Breast epithelium (tissue), 4 donors: ENCODE measurements at regions not wholly inside any gene's neighbourhood (a gene's known extent, or its start where the extent isn't known, plus 50 kb on each side); places are given as distances from the start of the nearest gene placed in this dataset.

ENCODE experiments used
- DNase-seq, 2 donors: peaks; one replicate each; pipeline ENCODE4 v3.0.0-alpha.2; 2019; ENCODE audit warnings: low spot score in 2 of 2
- H3K27ac ChIP-seq, 2 donors: fragments of 200-600 bp; sonication (generic) in 1 of 2; one replicate each; pipeline ENCODE4 v1.5.1; 2016 to 2019; ENCODE audit warnings: mild to moderate bottlenecking in 1 of 2
- H3K27me3 ChIP-seq, 2 donors: fragments of 200-600 bp; sonication (generic) in 1 of 2; one replicate each; pipeline versions ENCODE4 v1.5.1 to v1.6.0; 2017 to 2019; ENCODE audit warnings: control low read depth in 1 of 2, mild to moderate bottlenecking in 1 of 2
- H3K36me3 ChIP-seq: fragments of 200-600 bp; one replicate; pipeline ENCODE4 v1.5.1; 2019
- H3K4me1 ChIP-seq, 2 donors: fragments of 200-600 bp; sonication (generic); one replicate each; pipeline ENCODE4 v1.5.1; 2016 to 2019; ENCODE audit warnings: control low read depth in 1 of 2
- H3K4me3 ChIP-seq, 3 donors: fragments of 200-600 bp; sonication (generic); 1 replicate in 2 of 3; 2 replicates in 1 of 3; pipeline ENCODE4 v1.5.1; 2016 to 2019; ENCODE audit warnings: mild to moderate bottlenecking in 3 of 3, moderate library complexity in 2 of 3
- H3K9me3 ChIP-seq, 2 donors: fragments of 200-600 bp; sonication (generic) in 1 of 2; one replicate each; pipeline ENCODE4 v1.5.1; 2016 to 2019; ENCODE audit warnings: control low read depth in 1 of 2
- POLR2A ChIP-seq: fragments of 450-650 bp; IDR thresholded peaks from one replicate; pipeline ENCODE4 v1.6.1; 2016; ENCODE audit warnings: antibody characterized with exemption, mild to moderate bottlenecking, moderate library complexity
- POLR2AphosphoS5 ChIP-seq, 3 donors: sonication (generic); formaldehyde crosslinking; IDR thresholded peaks; one replicate each; pipeline ENCODE4 v1.6.1; 2017; ENCODE audit warnings: antibody characterized with exemption in 3 of 3
- intact Hi-C: fragments of 100-400 bp; cut with DNase I; formaldehyde crosslinking; loops from one replicate; pipeline ENCODE4 v1.15.1; 2023; ENCODE audit warnings: low total_unique reads
- TF ChIP-seq, protein P1 (sequence below), 3 donors: fragments of 450-650 bp; IDR thresholded peaks; one replicate each; pipeline ENCODE4 v1.5.1; 2016 to 2017; ENCODE audit warnings: antibody characterized with exemption in 3 of 3, mild to moderate bottlenecking in 3 of 3, moderate library complexity in 3 of 3

DNA sequence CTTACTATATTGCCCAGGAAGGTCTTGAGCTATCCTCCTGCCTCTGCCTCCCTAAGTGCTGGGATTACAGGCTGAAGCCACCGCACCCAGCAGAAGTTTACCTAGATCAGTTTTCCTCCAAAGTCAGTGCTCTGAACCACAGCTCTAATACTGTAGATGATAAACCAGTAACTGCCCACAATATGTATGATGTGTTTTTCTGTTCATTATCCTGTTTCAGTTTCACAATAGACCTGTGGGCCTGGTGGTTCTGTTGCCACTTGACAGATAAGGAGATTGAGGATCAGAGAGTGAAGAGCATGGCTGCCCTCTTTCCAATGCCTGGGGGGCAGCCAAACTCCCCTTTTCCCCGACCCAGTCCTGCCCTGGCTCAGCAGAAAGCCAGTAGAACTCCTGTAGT, 87.0 kb downstream of the EFNB1 start:
- no peak overlapping the region for H3K27ac ChIP-seq
- no peak for DNase-seq

GRCh38 chrX:68914479-68914946, 85.7 kb downstream of the EFNB1 start:
- H3K27ac ChIP-seq, result no peak overlapping the region

More for the DNA sequence above, 87.0 kb downstream of the EFNB1 start:
- Histone ChIP-seq H3K4me3 (no peak overlapping the region), H3K9me3 (no peaks in the 10 kb centered on the region), H3K4me1 (no peaks in the 10 kb centered on the region), H3K27me3 (peaks cover 0 to 62% of the 10 kb centered on the region in 2 donors), H3K36me3 (no peaks in the 10 kb centered on the region)
- TF ChIP-seq POLR2A, result no peak
- no peak for TF ChIP-seq POLR2AphosphoS5 (IDR thresholded peaks at IDR 0.05)
- TF ChIP-seq, protein P1, sequence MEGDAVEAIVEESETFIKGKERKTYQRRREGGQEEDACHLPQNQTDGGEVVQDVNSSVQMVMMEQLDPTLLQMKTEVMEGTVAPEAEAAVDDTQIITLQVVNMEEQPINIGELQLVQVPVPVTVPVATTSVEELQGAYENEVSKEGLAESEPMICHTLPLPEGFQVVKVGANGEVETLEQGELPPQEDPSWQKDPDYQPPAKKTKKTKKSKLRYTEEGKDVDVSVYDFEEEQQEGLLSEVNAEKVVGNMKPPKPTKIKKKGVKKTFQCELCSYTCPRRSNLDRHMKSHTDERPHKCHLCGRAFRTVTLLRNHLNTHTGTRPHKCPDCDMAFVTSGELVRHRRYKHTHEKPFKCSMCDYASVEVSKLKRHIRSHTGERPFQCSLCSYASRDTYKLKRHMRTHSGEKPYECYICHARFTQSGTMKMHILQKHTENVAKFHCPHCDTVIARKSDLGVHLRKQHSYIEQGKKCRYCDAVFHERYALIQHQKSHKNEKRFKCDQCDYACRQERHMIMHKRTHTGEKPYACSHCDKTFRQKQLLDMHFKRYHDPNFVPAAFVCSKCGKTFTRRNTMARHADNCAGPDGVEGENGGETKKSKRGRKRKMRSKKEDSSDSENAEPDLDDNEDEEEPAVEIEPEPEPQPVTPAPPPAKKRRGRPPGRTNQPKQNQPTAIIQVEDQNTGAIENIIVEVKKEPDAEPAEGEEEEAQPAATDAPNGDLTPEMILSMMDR (IDR thresholded peaks at IDR 0.05), result no peak
- intact Hi-C loops, result loop anchor here (5.0 kb wide), 1 partner anchor 1047 kb away; no protein-coding TSS in a partner anchor

DNA sequence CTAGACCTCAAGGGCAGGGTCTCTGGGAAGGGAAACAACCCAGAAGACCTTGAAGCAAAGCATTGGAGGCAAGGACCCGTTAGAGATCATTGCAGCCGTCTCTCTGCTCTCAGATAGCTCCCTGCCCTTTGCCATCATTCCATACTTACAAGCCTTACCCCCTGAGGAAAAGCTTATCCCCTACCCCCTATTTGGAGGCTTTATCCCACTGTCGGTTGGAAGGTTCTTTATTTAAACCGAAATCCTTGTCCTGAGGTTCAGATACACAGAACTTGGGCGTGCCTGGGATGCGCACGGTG, 84.4 kb downstream of the EFNB1 start:
- H3K36me3 ChIP-seq, result no peaks in the 10 kb centered on the region
- no peak overlapping the region for H3K4me3 ChIP-seq
- intact Hi-C loops, result no loop called here
- no peak for TF ChIP-seq POLR2AphosphoS5 (IDR thresholded peaks at IDR 0.05)
- TF ChIP-seq POLR2A, result no peak
- TF ChIP-seq, protein P1 (IDR thresholded peaks at IDR 0.05), result no peak
- H3K27me3 ChIP-seq, result peaks cover 0 to 68% of the 10 kb centered on the region in 2 donors
- no peak overlapping the region for H3K27ac ChIP-seq
- no peak for DNase-seq
- H3K4me1 ChIP-seq, result no peaks in the 10 kb centered on the region
- no peaks in the 10 kb centered on the region for H3K9me3 ChIP-seq

More at GRCh38 chrX:68914479-68914946, 85.7 kb downstream of the EFNB1 start:
- Histone ChIP-seq H3K4me3 (no peak overlapping the region), H3K27me3 (peaks cover 0 to 72% of the 10 kb centered on the region in 2 donors), H3K9me3 (no peaks in the 10 kb centered on the region), H3K4me1 (no peaks in the 10 kb centered on the region), H3K36me3 (no peaks in the 10 kb centered on the region)
- no peak for DNase-seq
- TF ChIP-seq, protein P1 (IDR thresholded peaks at IDR 0.05), result no peak
- TF ChIP-seq POLR2A, result no peak
- no peak for TF ChIP-seq POLR2AphosphoS5 (IDR thresholded peaks at IDR 0.05)
- intact Hi-C loops, result no loop called here

GRCh38 chrX:68912113-68912512, 83.3 kb downstream of the EFNB1 start:
- Histone ChIP-seq H3K27ac (no peak overlapping the region), H3K4me3 (no peak overlapping the region)

GRCh38 chrX:68910731-68911428, 82.1 kb downstream of the EFNB1 start:
- Histone ChIP-seq H3K36me3 (no peaks in the 10 kb centered on the region), H3K27ac (no peak overlapping the region), H3K4me3 (no peak overlapping the region), H3K9me3 (no peaks in the 10 kb centered on the region), H3K4me1 (no peaks in the 10 kb centered on the region), H3K27me3 (peaks cover 0 to 60% of the 10 kb centered on the region in 2 donors)
- TF ChIP-seq POLR2AphosphoS5 (IDR thresholded peaks at IDR 0.05) (no peak), POLR2A (no peak)
- TF ChIP-seq, protein P1 (IDR thresholded peaks at IDR 0.05), result no peak
- DNase-seq, result no peak
- intact Hi-C loops, result no loop called here

More at GRCh38 chrX:68912113-68912512, 83.3 kb downstream of the EFNB1 start:
- DNase-seq, result no peak
- no peaks in the 10 kb centered on the region for H3K4me1 ChIP-seq
- H3K27me3 ChIP-seq, result peaks cover 0 to 63% of the 10 kb centered on the region in 2 donors
- H3K9me3 ChIP-seq, result no peaks in the 10 kb centered on the region
- TF ChIP-seq POLR2A, result no peak
- TF ChIP-seq, protein P1 (IDR thresholded peaks at IDR 0.05), result no peak
- TF ChIP-seq POLR2AphosphoS5 (IDR thresholded peaks at IDR 0.05), result no peak
- H3K36me3 ChIP-seq, result no peaks in the 10 kb centered on the region
- intact Hi-C loops, result no loop called here
